ENCODE measurements at regions not wholly inside any gene's neighbourhood (a gene's known extent, or its start where the extent isn't known, plus 50 kb on each side); places are given as distances from the start of the nearest gene placed in this dataset.
"Not testable (repeated sequence)": the region's sequence is repeated elsewhere in the genome, so short reads cannot be mapped to it uniquely, and the experiment has no call there.

DNA sequence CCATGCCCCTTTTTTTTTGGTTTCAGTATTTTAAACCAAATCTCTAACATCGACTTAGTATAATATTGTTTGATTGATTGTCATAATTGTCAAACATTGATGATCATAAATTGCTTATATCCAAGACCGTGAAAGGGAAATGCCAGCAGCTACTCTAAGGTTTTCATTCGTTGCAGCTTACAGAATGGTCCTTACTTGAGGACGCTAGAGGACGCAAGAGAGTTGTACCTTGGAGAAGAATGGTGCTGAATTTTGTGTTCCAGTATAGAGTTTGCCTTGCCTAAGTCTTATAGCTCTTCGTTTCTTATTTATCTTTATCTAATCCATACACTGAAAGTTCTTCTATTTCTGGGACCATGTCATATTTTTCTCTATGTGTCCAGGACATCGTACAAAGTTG, 675.6 kb upstream of the DEFB115 start:
- DNase-seq (ENCODE audit: low read depth in 4 of 4, low spot score in 3 of 4) = not testable (repeated sequence)

DNA sequence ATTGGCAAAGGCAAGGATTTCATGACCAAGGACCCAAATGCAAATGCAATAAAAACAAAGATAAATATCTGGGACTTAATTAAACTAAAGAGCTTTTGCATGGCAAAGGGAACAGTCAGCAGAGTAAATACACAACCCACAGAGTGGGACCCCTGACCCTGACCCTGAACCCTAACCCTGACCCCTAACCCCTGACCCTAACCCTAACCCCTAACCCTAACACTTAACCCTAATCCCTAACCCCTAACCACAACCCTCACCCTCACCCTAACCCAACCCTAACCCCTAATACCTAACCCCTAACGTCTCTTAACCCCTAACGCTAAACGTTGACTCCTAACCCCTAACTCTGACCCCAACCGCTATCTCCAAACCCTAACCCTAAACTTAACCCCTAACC, 673.1 kb upstream of the DEFB115 start:
- DNase-seq (ENCODE audit: low read depth in 4 of 4, low spot score in 3 of 4) = not testable (repeated sequence)

DNA sequence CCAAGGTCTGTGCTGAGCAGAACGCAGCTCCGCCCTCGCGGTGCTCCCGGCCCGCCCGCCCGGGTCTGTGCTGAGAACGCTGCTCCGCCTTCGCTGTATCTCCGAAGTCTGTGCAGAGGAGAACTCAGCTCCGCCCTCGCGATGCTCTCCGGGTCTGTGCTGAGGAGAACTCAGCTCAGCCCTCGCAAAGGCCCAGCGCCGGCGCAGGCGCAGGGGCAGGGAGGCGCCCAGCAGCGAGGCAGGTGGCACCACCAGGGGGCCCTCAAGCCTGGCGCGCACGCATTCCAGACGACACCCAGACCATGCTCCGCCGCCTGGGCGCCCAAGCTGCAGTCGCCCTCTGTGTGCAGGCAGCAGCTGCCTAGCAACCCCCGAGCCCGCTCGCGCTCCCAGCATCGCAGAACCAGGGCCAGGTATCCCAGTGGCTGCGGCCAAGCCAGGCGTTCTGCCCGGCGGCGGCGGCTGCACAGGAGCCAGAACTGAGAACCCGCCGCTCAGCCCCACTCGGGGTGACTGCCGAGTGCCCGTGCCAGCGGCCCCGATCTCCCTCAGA, 672.1 kb upstream of the DEFB115 start:
- DNase-seq (ENCODE audit: low read depth in 4 of 4, low spot score in 3 of 4) = peak; percentile 12 to 76 (median 40)

DNA sequence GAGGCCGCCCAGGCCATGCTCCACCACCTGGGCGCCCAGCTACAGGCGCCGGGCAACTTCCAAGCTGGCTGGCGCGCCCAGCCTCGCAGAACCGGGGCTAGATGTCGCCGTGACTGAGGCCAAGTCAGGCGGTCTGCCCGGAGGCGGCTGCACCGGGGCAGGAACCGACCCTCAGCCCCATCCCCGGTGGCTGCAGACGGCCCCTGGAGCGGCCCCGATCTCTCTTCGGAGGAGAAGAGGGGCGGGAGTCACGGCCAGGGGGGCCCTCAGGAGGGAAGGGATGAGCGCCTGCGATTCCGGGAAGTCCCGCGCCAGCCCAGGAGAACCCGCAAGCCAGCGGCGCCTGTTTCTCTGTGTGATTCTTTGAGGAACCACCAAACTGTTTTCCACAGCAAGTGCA, 671.3 kb upstream of the DEFB115 start:
- DNase-seq (ENCODE audit: low read depth in 4 of 4, low spot score in 3 of 4) = not testable (repeated sequence)

DNA sequence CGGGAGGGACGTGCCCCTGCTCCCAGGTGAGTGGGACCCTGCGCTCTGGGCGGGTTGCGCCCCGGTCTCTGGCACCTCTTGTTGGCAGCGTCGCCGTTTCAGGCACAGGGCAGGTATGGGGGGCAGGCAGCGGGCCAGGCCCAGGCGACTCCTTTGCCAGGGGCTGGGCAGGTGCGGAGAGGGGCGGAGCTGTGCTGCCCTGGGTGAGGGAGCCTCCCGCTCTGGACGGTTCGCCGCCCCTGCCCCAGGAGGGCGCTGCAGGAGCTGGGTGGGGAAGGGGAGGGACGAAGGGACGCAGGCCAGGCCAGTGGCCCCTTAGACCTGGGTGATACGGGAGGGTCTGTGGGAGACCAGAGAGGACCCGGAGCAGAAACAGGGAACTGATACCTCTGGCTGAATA, 663.9 kb upstream of the DEFB115 start:
- no peak for DNase-seq (ENCODE audit: low read depth in 4 of 4, low spot score in 3 of 4)

DNA sequence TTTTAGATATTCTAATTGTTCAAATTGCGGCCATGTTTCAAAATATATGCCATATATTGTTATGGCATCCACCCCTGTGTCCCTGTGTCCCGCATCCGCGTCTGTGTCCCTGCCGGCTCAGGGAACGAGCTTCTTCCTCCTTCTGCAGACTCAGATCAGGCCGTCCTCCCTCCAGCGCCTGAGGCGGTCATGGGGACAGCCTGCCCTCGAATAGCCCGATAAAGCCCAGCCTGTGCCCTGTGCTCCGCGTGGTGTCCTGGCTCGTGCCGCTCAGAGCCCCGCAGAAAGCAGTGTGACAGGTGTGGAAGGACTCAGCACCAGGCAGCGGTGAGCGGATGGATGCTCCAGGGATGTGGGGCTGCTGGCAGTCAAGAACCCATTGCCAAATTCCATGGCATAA, 663.4 kb upstream of the DEFB115 start:
- no peak for DNase-seq (ENCODE audit: low read depth in 4 of 4, low spot score in 3 of 4)

DNA sequence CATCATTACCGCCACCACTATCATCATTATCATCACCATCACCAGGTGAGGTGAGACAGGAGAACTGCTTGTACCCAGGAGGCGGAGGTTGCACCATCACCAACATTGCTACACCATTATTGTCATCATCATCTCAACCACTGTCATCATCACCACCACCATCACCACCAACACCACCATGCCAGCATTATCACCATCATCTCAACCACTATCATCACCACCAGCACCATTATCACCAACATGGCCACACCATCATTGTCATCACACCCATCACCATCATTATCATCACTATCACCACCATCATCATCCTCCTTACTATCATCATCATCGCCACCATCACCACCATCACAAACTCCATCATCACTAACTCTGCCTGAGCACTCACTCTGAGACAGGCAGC, 661.8 kb upstream of the DEFB115 start:
- DNase-seq (ENCODE audit: low read depth in 4 of 4, low spot score in 3 of 4) = no peak

DNA sequence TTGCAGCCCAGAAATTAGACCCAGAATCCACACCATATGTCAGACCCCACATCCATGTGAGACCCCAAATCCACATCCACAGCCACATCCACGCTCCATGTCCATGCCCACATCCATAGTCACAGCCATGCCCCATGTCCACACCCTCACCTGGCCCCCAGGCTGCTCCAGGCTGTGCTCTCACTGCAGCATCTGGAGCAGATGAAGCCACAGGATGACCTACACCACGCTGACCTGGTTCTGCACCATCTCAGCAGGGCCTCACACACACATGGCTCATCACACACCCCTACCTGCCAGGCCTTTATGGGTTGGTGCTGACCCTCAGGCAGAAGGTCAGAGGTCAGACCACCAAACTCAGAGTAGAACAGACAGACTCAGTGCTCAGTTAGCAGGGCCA, 660.0 kb upstream of the DEFB115 start:
- DNase-seq (ENCODE audit: low read depth in 4 of 4, low spot score in 3 of 4) = not testable (repeated sequence)

DNA sequence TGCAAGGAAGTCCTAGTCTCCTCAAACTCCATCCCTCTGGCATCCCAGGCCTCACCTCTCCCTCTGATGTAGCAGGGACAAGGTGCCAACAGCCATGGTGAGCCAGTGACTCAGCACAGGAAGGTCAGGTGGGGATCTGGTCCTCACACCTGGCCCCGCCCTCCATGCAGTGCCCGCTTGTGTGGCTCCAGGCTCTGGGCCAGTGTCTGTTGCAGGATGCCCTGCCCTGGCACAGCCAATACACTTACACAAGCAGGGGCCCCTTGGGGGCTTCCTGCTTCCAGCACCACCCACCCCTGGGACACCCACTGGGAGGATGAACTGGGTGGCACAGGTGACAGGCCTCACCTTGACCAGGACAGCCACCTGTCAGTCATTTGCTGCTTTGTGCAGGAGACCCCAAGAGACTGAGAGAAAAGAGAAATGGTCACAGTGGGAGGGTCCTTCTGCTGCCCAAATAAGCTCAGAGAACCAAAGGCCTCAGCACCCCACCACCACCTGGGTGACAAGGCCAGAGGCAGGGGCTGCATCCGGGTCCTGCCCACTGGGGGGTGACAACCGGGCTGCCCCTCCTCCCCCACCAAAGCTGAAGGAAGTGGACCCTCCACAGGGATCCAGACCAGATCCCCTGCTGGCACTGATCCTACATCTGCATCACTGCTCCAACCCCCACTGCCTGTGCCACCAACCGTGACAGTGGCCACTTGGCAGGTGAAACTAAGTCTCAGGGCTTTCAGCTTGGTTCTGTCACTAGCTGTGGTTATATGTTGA, 658.8 kb upstream of the DEFB115 start:
- DNase-seq (ENCODE audit: low read depth in 4 of 4, low spot score in 3 of 4) = no peak

DNA sequence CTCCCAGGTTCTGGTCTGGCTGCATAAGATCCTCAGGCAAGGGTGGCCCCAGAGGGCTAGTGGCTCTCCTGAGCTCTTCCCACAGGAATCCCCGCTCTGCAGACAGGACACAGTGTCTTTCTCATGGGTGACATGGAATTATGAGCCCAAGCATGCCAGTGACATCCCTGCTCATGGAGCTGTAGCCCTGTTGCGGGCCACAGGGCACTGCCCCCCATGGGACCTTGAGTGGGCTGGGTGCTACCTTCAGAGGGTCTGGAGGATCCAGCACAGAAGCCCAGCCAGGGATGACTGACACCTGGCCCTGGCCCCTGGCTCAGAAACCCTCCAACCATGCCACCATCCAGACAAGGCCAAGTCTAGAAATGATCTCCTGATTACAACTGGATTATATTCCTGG, 657.5 kb upstream of the DEFB115 start:
- no peak for DNase-seq (ENCODE audit: low read depth in 4 of 4, low spot score in 3 of 4)

DNA sequence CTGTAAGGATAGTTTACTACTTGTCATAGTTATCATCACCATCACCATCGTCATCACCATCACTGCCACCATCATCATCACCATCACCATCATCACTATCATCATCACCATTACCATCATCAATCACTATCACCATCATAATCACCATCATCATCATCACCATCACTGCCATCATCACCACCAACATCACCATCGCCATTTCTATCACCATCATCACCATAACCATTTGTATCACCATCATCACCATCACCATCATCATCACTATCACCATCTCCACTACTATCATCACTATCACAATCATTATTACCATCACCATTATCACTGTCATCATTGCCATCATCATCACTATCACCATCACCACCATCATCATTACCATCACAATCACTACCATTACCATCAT, 655.5 kb upstream of the DEFB115 start:
- DNase-seq (ENCODE audit: low read depth in 4 of 4, low spot score in 3 of 4) = no peak

DNA sequence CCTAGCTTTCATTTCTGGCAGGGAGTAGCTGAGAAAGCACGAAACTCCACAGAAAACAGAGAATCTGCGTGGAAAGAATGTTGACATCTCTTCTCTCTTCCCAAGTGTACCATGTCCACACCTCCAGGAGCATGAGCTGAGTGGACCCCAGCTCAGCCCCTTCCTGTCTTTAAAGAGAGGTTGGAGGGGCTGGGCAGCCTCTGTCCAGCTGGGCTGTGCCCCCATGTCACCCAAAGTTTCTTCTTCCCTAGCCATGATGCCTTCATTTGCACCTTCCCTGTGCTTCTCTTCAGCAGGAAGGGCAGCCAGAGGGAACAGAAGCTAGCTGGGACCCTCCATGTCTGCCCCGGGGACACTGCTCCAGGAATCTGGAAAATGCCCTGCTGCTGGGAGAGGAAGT, 655.0 kb upstream of the DEFB115 start:
- no peak for DNase-seq (ENCODE audit: low read depth in 4 of 4, low spot score in 3 of 4)

DNA sequence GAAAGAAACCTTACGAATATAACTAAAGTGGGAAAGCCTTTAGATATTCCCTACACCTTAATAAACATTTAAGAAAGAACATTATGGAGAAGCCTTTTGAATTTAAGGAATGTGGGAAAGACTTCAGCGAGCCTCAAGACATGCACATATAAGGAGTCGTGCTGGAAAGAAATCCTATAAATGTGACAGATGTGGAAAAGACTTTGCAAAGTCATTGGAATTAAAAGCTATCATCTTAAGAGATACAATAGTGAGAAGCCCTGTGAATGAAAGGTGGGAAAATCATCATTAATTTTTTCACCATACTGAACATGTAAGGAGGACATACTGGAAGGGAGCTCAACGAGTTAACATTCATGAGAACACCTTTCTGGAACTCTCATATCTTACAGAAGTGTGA, 650.5 kb upstream of the DEFB115 start:
- DNase-seq (ENCODE audit: low read depth in 4 of 4, low spot score in 3 of 4) = no peak

DNA sequence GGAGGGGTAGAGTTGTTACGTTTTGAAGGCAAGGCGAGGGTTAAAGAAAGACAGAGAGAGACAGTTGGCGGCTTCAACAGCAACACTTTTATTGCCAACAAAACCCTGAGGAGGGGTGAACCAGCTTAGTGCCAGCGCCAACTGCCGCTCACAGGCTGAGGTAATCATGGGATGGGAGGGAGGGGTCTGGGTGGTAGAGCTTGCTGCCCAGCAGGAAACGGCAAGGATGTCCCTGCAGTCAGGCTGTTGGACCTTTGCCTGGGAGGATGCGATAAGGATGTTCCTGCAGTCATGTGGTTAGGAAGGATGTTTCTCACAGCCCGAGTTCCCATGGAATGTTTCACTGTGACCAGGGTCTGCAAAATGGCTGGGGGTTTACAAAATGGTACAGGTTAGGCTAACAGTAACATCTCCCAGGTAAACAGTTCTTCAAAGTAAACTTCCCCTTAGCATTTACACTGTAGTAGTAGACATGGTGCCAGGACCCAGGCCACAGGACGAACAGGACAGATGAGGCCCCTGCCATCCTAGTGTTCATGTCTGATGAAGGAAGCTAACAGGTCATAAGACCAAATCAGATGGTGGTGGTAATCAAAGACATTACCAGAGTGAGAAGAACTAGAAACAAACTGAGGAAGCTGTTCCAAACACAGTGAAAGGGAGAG, 647.3 kb upstream of the DEFB115 start:
- no peak for DNase-seq (ENCODE audit: low read depth in 4 of 4, low spot score in 3 of 4)

DNA sequence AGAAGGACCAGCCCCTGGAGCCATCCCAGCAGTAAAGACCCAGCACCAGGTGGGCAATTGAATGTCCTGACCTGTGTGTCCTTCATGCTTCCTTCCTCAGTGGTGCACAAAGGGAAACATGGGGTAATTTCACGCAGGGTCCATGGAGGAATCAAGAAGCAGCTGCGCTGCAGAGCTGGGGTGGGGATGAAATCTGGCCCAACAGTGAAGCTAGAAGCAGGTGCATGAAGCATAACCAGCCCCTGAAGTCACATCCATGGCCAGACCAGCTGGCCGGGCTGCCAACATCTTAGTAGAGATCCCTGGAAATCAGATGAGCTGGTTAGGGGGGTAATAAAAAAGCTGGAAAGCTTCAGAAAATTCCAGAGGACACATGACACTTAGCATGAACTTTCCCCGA, 646.7 kb upstream of the DEFB115 start:
- DNase-seq (ENCODE audit: low read depth in 4 of 4, low spot score in 3 of 4) = no peak

DNA sequence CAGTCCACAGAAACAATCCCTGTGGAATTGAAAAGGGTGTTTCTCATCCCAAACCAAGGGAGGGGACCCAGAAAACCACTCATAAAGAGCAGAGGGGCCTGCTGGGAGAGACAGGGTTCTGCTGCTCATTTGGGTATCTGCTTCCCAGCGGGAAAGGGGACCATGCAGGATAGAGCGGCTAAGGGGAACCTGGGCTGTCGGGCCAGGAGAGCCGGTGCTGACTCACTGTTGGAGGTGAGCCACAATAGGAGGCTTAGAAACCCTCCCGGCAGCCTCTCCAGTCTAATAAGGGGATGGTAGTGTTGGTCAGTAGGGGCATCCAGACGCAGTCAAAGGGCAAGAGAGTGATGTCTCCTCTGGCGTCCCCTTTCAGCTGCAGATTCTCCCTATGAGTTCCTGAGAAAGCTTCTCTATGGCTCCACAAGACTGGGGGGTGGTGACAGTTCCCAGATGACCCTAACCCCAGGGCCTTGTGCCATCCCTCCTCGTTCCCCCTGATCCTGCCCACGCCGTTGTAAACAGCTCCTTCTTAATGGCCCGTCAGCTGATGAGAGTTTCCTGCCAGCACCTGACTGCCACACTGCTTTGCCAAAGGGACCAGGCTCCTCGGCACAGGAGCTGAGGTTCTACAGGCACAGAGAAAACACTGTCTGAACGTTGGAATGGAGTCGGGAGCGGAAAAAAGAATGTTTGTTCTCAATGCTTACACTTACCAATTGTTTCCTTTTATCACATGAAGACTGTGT, 646.1 kb upstream of the DEFB115 start:
- no peak for DNase-seq (ENCODE audit: low read depth in 4 of 4, low spot score in 3 of 4)

DNA sequence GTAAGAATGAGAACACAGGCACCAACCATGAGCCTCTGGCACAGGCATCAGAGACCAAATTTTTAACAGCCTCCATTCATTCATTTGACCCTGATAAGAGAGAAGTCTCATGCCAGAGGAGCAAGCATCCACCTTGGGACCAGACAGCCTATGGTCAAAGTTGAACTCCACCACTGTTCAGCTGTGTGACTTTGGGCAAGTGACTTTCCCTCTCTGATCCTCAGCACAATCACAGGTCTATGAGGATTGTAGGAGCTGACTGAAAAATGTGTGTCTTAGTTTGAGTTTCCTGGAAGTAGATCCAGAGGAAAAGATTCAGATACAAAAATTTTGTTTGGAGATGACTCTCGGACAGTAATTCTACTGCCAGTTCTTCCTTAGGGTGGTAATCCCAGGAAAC, 645.1 kb upstream of the DEFB115 start:
- no peak for DNase-seq (ENCODE audit: low read depth in 4 of 4, low spot score in 3 of 4)

DNA sequence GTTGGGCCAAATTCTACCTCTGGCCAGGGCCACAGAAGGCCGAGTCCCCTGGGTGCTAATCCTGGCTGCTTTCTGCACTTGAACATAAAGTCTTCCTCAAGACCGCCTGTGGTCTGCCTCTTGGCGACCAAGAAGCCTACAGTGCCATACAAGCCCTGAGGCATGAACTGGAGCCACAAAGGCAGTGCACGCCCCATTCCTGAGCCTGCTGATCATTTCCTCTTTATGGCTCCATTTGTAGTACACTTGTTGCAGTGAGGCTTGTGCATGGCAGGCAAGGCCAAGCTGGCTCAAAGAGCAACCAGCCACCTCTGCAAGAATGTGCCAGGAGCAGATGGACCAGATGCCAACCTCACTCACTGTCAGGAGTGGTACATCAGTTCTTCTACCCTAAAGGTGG, 636.1 kb upstream of the DEFB115 start:
- DNase-seq (ENCODE audit: low read depth in 4 of 4, low spot score in 3 of 4) = not testable (repeated sequence)

DNA sequence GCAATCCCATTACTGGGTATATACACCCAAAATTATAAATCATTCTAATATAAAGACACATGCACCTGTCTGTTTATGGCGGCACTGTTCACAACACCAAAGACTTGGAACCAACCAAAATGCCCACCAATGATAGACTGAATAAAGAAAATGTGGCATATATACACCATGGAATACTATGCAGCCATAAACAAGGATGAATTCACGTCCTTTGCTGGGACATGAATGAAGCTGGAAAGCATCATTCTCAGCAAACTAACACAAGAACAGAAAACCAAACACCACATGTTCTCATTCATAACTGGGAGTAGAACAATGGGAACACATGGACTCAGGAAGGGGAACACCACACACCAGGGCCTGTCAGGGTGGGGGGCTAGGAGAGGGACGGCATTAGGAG, 633.2 kb upstream of the DEFB115 start:
- not testable (repeated sequence) for DNase-seq (ENCODE audit: low read depth in 4 of 4, low spot score in 3 of 4)

DNA sequence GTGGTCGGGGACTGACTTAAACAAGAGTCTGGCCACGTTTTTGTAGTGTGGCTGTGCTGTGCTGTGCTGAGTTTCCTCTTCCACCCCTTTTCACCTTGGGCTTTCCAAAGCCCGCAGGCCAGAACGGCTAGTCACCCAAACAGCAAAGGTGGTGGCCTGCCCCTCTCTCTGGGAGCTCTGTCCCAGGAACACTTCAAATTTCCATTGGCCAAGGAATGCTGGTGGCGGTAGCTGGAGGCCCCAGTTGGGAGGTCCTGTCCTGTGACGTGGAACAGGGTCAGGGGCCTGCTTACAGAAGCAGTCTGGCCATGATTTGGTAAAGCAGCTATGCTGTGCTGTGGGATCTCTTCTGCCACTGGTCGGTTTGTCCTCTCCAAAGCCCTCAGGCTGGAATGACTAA, 628.1 kb upstream of the DEFB115 start:
- DNase-seq (ENCODE audit: low read depth in 4 of 4, low spot score in 3 of 4) = not testable (repeated sequence)

DNA sequence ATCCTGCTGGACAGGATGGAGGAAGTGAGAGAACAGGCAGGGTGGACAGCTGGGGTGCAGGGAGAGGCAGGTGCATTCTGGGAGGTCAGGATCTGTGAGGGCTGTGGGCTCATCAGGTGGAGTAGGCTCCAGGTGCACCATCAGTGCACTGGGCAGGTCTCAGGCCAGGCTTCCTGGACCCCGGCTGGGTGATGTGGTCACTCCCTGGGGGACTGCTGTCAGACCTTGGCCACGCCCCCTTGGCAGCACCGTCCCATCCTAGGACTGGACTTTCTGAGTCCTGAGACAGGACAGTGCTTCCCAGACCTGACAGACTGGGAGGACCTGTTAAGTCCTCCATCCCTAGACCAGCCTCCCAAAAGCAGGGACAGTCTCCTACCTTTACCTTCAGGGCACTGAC, 626.7 kb upstream of the DEFB115 start:
- DNase-seq (ENCODE audit: low read depth in 4 of 4, low spot score in 3 of 4) = no peak

Measured in left renal pelvis (tissue), 4 donors.